Central memory CD8-positive, alpha-beta T cell (primary cell): ENCODE measurements at regions not wholly inside any gene's neighbourhood (a gene's known extent, or its start where the extent isn't known, plus 50 kb on each side); places are given as distances from the start of the nearest gene placed in this dataset.
"Not testable (repeated sequence)": the region's sequence is repeated elsewhere in the genome, so short reads cannot be mapped to it uniquely, and the experiment has no call there.

Experiments used
- ATAC-seq: fragments of 150-1000 bp; cut with Tn5 transposase; replicated peaks from 2 replicates; pipeline ENCODE4 v1.10.0; 2022; ENCODE audit warnings: mild to moderate bottlenecking, moderate FRiP score, moderate number of reproducible peaks; ENCODE audit not compliant: poor library complexity, severe bottlenecking; ENCODE audit errors: extremely low read depth
- DNase-seq, 2 donors: peaks; one replicate each; pipeline ENCODE4 v3.0.0; 2021; ENCODE audit warnings: low spot score in 2 of 2
- H3K27ac Mint-ChIP-seq: one replicate; pipeline ENCODE4 v1.8.0; 2022; ENCODE audit warnings: low read depth, mild to moderate bottlenecking, moderate library complexity, mixed read lengths
- H3K27me3 Mint-ChIP-seq: one replicate; pipeline ENCODE4 v1.8.0; 2022; ENCODE audit warnings: mixed read lengths
- H3K36me3 Mint-ChIP-seq: one replicate; pipeline ENCODE4 v1.8.0; 2022; ENCODE audit warnings: mild to moderate bottlenecking, moderate library complexity, mixed read lengths; ENCODE audit not compliant: insufficient read depth
- H3K4me1 Mint-ChIP-seq: one replicate; pipeline ENCODE4 v1.8.0; 2022; ENCODE audit warnings: mixed read lengths
- H3K4me3 Mint-ChIP-seq: one replicate; pipeline ENCODE4 v1.8.0; 2022; ENCODE audit warnings: mild to moderate bottlenecking, moderate library complexity, mixed read lengths
- H3K9me3 Mint-ChIP-seq: one replicate; pipeline ENCODE4 v1.8.0; 2022; ENCODE audit warnings: mixed read lengths

DNA sequence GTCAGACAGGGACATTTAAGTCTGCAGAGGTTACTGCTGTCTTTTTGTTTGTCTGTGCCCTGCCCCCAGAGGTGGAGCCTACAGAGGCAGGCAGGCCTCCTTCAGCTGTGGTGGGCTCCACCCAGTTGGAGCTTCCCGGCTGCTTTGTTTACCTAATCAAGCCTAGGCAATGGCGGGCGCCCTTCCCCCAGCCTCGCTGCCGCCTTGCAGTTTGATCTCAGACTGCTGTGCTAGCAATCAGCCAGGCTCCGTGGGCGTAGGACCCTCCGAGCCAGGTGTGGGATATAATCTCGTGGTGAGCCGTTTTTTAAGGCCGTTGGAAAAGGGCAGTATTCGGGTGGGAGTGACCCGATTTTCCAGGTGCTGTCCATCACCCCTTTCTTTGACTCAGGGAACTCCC, 152.0 kb downstream of the SEM1 start:
- not testable (repeated sequence) for DNase-seq, H3K27me3 Mint-ChIP-seq, H3K4me1 Mint-ChIP-seq, H3K36me3 Mint-ChIP-seq, H3K9me3 Mint-ChIP-seq, H3K27ac Mint-ChIP-seq, ATAC-seq, H3K4me3 Mint-ChIP-seq

- ATAC-seq (no peak), DNase-seq (no peak)
- Mint-ChIP-seq H3K27me3 (peaks cover 12% of the 10 kb centered on the region), H3K9me3 (no peaks in the 10 kb centered on the region), H3K4me3 (no peak overlapping the region), H3K27ac (no peak overlapping the region), H3K4me1 (no peaks in the 10 kb centered on the region), H3K36me3 (peaks cover 1% of the 10 kb centered on the region)
Observed at GRCh38 chr7:96548664-96549063, 161.0 kb downstream of the SEM1 start.

DNA sequence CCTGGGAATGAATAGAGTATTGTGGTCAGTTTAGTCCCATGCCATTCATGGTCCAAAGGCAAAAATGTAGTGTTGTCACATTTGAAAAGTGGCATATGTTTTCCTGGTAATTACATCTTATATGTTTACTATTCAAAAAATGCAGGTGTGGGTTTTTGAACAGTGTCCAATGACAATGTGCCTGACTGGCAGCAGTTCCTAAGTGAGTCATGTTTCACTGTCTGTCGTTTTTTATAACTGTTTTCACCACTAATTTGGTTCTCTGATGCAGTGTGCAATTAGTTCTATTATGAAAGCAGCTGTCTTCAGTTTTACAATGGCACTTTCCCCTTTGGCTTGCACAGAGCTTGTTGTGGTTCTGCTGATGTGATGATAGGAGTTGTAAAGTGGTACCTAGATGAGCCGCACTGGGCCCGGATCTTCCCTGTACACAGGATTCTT, 162.3 kb downstream of the SEM1 start:
- ATAC-seq (no peak), DNase-seq (no peak)
- Mint-ChIP-seq H3K27ac (no peak overlapping the region), H3K4me1 (no peaks in the 10 kb centered on the region), H3K9me3 (no peaks in the 10 kb centered on the region), H3K4me3 (no peak overlapping the region), H3K27me3 (peaks cover 20% of the 10 kb centered on the region), H3K36me3 (peaks cover 1% of the 10 kb centered on the region)

DNA sequence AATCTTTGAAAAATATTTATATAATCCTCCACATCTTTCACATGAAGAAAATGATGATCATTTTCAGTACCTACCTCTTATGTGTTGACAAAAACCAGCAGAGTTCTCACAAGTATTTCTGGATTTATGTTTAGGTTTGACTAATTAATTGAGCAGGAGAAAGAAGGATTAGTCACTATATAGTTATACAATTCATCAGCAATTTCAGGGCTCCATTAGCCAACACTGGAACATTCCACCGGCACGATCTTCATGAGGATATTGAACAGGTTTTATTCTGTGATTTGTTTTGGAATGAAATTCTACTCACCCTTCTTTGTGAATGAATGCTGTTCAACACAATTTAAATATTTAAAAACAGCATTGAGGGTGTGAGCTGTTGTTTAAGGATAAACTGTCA, 163.2 kb downstream of the SEM1 start:
- Mint-ChIP-seq H3K4me1 (no peaks in the 10 kb centered on the region), H3K9me3 (no peaks in the 10 kb centered on the region), H3K27me3 (peaks cover 30% of the 10 kb centered on the region), H3K4me3 (no peak overlapping the region), H3K36me3 (peaks cover 1% of the 10 kb centered on the region), H3K27ac (no peak overlapping the region)
- no peak for ATAC-seq
- no peak for DNase-seq

DNA sequence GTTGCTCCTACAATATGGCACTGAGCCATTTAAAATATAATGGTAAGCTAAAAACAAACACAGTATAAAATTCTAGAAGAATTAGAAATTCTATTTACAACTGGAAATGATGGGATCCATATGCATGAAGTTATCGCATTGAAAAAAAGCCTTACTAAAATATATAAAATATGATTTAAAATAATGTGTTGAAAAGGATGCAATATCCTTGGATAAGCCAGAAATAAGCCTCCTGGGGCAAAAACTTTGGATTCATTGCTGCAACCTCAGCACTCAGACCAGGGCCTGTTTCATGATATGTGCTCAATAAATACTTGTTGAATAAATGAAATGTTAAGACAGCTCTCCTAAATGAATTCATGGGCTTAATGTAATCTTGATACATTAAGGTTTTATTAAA, 170.2 kb downstream of the SEM1 start:
- no peak overlapping the region for H3K4me3 Mint-ChIP-seq
- H3K4me1 Mint-ChIP-seq, result no peaks in the 10 kb centered on the region
- no peaks in the 10 kb centered on the region for H3K9me3 Mint-ChIP-seq
- no peak overlapping the region for H3K27ac Mint-ChIP-seq
- ATAC-seq (no peak), DNase-seq (no peak)
- no peaks in the 10 kb centered on the region for H3K36me3 Mint-ChIP-seq
- H3K27me3 Mint-ChIP-seq, result peaks cover 36% of the 10 kb centered on the region

DNA sequence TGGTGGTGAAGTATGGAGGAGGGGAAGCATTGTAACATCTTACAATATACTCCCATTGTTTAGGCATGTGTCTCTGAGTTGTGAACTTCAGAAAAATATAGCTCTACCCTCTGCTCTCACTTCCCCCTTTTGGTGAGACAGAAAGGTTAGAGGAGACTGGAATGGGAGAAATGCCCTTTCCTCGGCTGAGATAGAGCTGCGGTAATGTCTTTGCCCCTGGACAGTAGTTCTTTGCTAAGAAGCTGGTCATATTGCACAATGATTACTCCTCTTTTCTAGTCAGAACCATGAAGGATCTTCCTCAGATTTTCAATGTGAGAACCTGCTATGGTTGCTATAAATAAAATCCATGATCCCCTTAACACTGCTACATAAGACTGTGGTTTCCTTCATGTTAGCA, 171.0 kb downstream of the SEM1 start:
- H3K9me3 Mint-ChIP-seq, result no peaks in the 10 kb centered on the region
- H3K27me3 Mint-ChIP-seq, result peaks cover 36% of the 10 kb centered on the region
- ATAC-seq, result no peak
- no peak overlapping the region for H3K4me3 Mint-ChIP-seq
- H3K27ac Mint-ChIP-seq, result no peak overlapping the region
- H3K4me1 Mint-ChIP-seq, result no peaks in the 10 kb centered on the region
- no peaks in the 10 kb centered on the region for H3K36me3 Mint-ChIP-seq
- DNase-seq, result no peak

DNA sequence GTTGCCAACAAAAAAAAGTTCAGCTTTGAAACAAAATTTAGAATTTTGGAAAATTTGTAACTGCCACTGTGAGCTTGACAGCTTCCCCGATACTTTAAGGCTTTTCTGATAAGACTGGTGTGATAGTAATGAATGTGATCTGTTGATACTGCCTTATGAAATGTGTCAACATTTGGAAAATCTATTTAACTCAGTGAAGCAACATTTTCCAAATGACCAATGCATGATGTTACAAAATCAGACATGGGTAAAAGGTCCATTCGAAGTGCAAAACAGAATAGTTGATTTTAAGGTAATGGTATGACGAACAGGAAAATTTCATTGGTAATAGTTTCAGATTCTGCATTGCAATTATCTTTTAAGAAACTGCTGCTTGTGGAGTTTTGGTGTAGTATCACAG, 175.4 kb downstream of the SEM1 start:
- no peak for ATAC-seq
- no peak overlapping the region for H3K27ac Mint-ChIP-seq
- H3K4me1 Mint-ChIP-seq, result no peaks in the 10 kb centered on the region
- no peaks in the 10 kb centered on the region for H3K36me3 Mint-ChIP-seq
- DNase-seq, result no peak
- peaks cover 29% of the 10 kb centered on the region for H3K27me3 Mint-ChIP-seq
- H3K9me3 Mint-ChIP-seq, result no peaks in the 10 kb centered on the region
- H3K4me3 Mint-ChIP-seq, result no peak overlapping the region

GRCh38 chr7:96532428-96532935, 177.2 kb downstream of the SEM1 start:
- no peak overlapping the region for H3K27ac Mint-ChIP-seq
- H3K36me3 Mint-ChIP-seq, result no peaks in the 10 kb centered on the region
- H3K9me3 Mint-ChIP-seq, result no peaks in the 10 kb centered on the region
- peaks cover 22% of the 10 kb centered on the region for H3K27me3 Mint-ChIP-seq
- ATAC-seq (no peak), DNase-seq (no peak)
- no peaks in the 10 kb centered on the region for H3K4me1 Mint-ChIP-seq
- no peak overlapping the region for H3K4me3 Mint-ChIP-seq

DNA sequence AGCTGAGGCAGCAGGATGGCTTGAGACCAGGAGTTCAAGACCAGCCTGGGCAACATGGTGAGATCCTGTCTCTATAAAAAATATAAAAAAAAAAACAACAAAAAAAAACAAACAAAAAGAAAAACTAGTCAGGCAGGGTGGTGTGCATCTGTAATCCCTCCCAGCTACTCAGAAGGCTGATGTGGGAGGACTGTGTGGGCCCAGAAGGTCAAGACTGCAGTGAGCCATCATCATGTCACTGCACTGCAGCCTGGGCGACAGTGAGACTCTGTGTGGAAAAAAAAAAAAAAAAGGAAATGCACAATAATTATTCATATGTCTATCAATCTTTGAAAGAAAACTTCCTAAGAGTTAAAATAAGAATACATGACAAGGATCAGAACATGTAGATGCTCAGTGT, 178.3 kb downstream of the SEM1 start:
- ATAC-seq, result no peak

DNA sequence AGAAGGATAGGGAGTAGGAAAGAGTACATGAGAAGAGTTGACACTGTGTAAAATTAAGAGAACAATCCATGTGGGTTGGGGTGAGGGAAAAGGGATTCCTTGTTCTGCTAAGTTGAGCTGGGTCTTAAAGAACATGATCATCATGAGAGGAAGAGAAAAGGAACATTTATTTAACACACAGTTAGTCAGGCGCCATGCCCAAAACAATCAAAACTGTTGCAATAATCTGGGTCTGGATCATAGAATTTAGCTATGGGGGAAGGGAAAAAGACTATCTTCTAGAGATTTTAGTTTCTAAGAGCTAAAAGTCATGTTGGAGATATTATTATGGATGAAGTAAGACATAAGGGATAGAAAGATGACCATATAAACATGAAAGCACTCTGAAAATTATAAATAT, 178.9 kb downstream of the SEM1 start:
- Mint-ChIP-seq H3K27ac (no peak overlapping the region), H3K27me3 (peaks cover 32% of the 10 kb centered on the region), H3K4me3 (no peak overlapping the region), H3K4me1 (no peaks in the 10 kb centered on the region), H3K9me3 (no peaks in the 10 kb centered on the region), H3K36me3 (no peaks in the 10 kb centered on the region)
- DNase-seq, result no peak
- ATAC-seq, result no peak

More for the DNA sequence above, 178.3 kb downstream of the SEM1 start:
- Mint-ChIP-seq H3K4me3 (no peak overlapping the region), H3K4me1 (no peaks in the 10 kb centered on the region), H3K27ac (no peak overlapping the region), H3K36me3 (no peaks in the 10 kb centered on the region), H3K9me3 (no peaks in the 10 kb centered on the region), H3K27me3 (peaks cover 27% of the 10 kb centered on the region)
- no peak for DNase-seq

- no peaks in the 10 kb centered on the region for H3K9me3 Mint-ChIP-seq
- H3K27me3 Mint-ChIP-seq, result peaks cover 52% of the 10 kb centered on the region
- H3K36me3 Mint-ChIP-seq, result no peaks in the 10 kb centered on the region
- no peak overlapping the region for H3K4me3 Mint-ChIP-seq
- H3K4me1 Mint-ChIP-seq, result no peaks in the 10 kb centered on the region
- DNase-seq (no peak), ATAC-seq (no peak)
- no peak overlapping the region for H3K27ac Mint-ChIP-seq
Observed at GRCh38 chr7:96527133-96527827, 182.4 kb downstream of the SEM1 start.

- H3K36me3 Mint-ChIP-seq, result no peaks in the 10 kb centered on the region
- no peak overlapping the region for H3K4me3 Mint-ChIP-seq
- H3K27me3 Mint-ChIP-seq, result peaks cover 52% of the 10 kb centered on the region
- no peak overlapping the region for H3K27ac Mint-ChIP-seq
- ATAC-seq (no peak), DNase-seq (no peak)
- H3K9me3 Mint-ChIP-seq, result no peaks in the 10 kb centered on the region
- no peaks in the 10 kb centered on the region for H3K4me1 Mint-ChIP-seq
Observed at GRCh38 chr7:96526496-96526895, 183.2 kb downstream of the SEM1 start.

- Mint-ChIP-seq H3K4me3 (no peak overlapping the region), H3K27ac (no peak overlapping the region), H3K9me3 (no peaks in the 10 kb centered on the region), H3K36me3 (no peaks in the 10 kb centered on the region), H3K4me1 (no peaks in the 10 kb centered on the region), H3K27me3 (peaks cover 40% of the 10 kb centered on the region)
- ATAC-seq (no peak), DNase-seq (no peak)
Observed at GRCh38 chr7:96521068-96521894, 188.4 kb downstream of the SEM1 start.
